H1 (cell line): ENCODE measurements at regions not wholly inside any gene's neighbourhood (a gene's known extent, or its start where the extent isn't known, plus 50 kb on each side); places are given as distances from the start of the nearest gene placed in this dataset.

Experiments
- KDM1A ChIP-seq: fragments of 200-600, 300-600 bp; sonication (generic); IDR thresholded peaks from 2 replicates; pipeline ENCODE4 v1.7.1; 2016; ENCODE audit warnings: mild to moderate bottlenecking, low read length, borderline replicate concordance
- NRF1 ChIP-seq: IDR thresholded peaks from 2 replicates; pipeline ENCODE4 v1.6.1; 2011; ENCODE audit warnings: mild to moderate bottlenecking, low read depth, low read length, improper control_type of control experiment
- POLR2A ChIP-seq, 2 experiments: IDR thresholded peaks; 1 replicate in 1 of 2; 2 replicates in 1 of 2; pipeline ENCODE4 v1.6.1; 2011; ENCODE audit warnings: low read depth in 2 of 2, low read length in 2 of 2, mild to moderate bottlenecking in 2 of 2; ENCODE audit errors: control extremely low read depth in 1 of 2
- TCF12 ChIP-seq: IDR thresholded peaks from 2 replicates; pipeline ENCODE4 v1.6.1; 2011; ENCODE audit warnings: low read depth, mild to moderate bottlenecking, low read length

GRCh38 chr10:4099202-4099601, 314.2 kb upstream of the KLF6 start (continued):
- TF ChIP-seq KDM1A: no peak
- no peak for TF ChIP-seq NRF1
- no peak for TF ChIP-seq TCF12
- no peak for TF ChIP-seq POLR2A (IDR thresholded peaks at IDR 0.05; ENCODE audit: control extremely low read depth in 1 of 2, low read depth in 2 of 2, low read length in 2 of 2)
